Endothelial cell of umbilical vein (primary cell): ENCODE measurements at regions not wholly inside any gene's neighbourhood (a gene's known extent, or its start where the extent isn't known, plus 50 kb on each side); places are given as distances from the start of the nearest gene placed in this dataset.

Experiments
- BruUV-seq: library from RNA; stranded (reverse); fragments of 400-500 nt; replicated peaks from 2 replicates; lab custom pipeline; 2021; lab: Mats Ljungman, UMichigan
- CTCF ChIA-PET: fragments of 300-600, 350-600 bp; sonication (Branson Sonifier 250); formaldehyde crosslinking; loops from one replicate; lab custom pipeline; 2021; ENCODE audit warnings: antibody characterized with exemption, inconsistent platforms; lab: Charles Lee
- POLR2A ChIA-PET: fragments of 300-600, 350-600 bp; sonication (Branson Sonifier 250); formaldehyde crosslinking; loops from one replicate; lab custom pipeline; 2021; ENCODE audit warnings: antibody characterized with exemption, inconsistent platforms; lab: Charles Lee
- DNase-seq: peaks from one replicate; pipeline ENCODE4 v3.0.0-alpha.2; 2011; ENCODE audit warnings: low read depth, low spot score
- FAIRE-seq: peaks from 2 replicates; lab custom pipeline; 2011; peaks lifted over from hg19 to GRCh38; lab: Jason Lieb, UNC
- H2AFZ ChIP-seq: 2 replicates; pipeline ENCODE4 v1.6.0; 2012; ENCODE audit warnings: low read depth, low read length, control low read depth, inconsistent platforms
- H3K27ac ChIP-seq: 2 replicates; pipeline ENCODE4 v1.5.1; 2011; ENCODE audit warnings: low read depth, mild to moderate bottlenecking, control low read depth, low read length, moderate library complexity; ENCODE audit not compliant: insufficient read depth
- H3K27me3 ChIP-seq, 2 experiments: 2 replicates each; pipeline versions ENCODE4 v1.6.0 to v1.6.1; 2011; ENCODE audit warnings: low read length in 2 of 2, mixed read lengths in 1 of 2; ENCODE audit not compliant: control insufficient read depth in 2 of 2, insufficient read depth in 2 of 2
- H3K36me3 ChIP-seq, 2 experiments: 2 replicates in 1 of 2; 3 replicates in 1 of 2; pipeline ENCODE4 v1.5.1; 2011; ENCODE audit warnings: low read length in 2 of 2, mild to moderate bottlenecking in 1 of 2, moderate library complexity in 1 of 2; ENCODE audit not compliant: control insufficient read depth in 2 of 2, insufficient read depth in 2 of 2; ENCODE audit errors: extremely low read depth in 1 of 2
- H3K4me1 ChIP-seq: 3 replicates; pipeline ENCODE4 v1.5.1; 2011; ENCODE audit warnings: mild to moderate bottlenecking, low read length; ENCODE audit not compliant: control insufficient read depth, insufficient read depth; ENCODE audit errors: extremely low read depth
- H3K4me2 ChIP-seq: 2 replicates; pipeline ENCODE4 v1.6.1; 2011; ENCODE audit warnings: low read length, control low read depth, mixed read lengths; ENCODE audit not compliant: insufficient read depth
- H3K4me3 ChIP-seq, 3 experiments: fragments of 200-600 bp in 1 of 3; sonication (generic), shearing (Covaris generic) in 1 of 3; replicated peaks in 1 of 3; 2 replicates each; pipeline ENCODE4 v1.5.1; 2011 to 2016; ENCODE audit warnings: control low read depth in 3 of 3, low read length in 3 of 3, mild to moderate bottlenecking in 2 of 3, inconsistent platforms in 1 of 3, low read depth in 1 of 3, moderate library complexity in 1 of 3; ENCODE audit not compliant: insufficient read depth in 1 of 3
- H3K79me2 ChIP-seq: 2 replicates; pipeline ENCODE4 v1.6.0; 2012; ENCODE audit warnings: low read length, inconsistent platforms; ENCODE audit not compliant: control insufficient read depth, insufficient read depth
- H3K9ac ChIP-seq: replicated peaks from 2 replicates; pipeline ENCODE3; 2011; ENCODE audit warnings: low read length, control low read depth; ENCODE audit not compliant: insufficient read depth; ENCODE audit errors: extremely low read depth
- H3K9me1 ChIP-seq: replicated peaks from 3 replicates; pipeline ENCODE4 v1.6.0; 2011; ENCODE audit warnings: mild to moderate bottlenecking, low read length; ENCODE audit not compliant: control insufficient read depth, insufficient read depth; ENCODE audit errors: extremely low read depth
- H3K9me3 ChIP-seq: replicated peaks from 2 replicates; pipeline ENCODE4 v1.5.1; 2012; ENCODE audit warnings: low read length, inconsistent platforms; ENCODE audit not compliant: control insufficient read depth, insufficient read depth
- H4K20me1 ChIP-seq: replicated peaks from 2 replicates; pipeline ENCODE3; 2011; ENCODE audit warnings: mild to moderate bottlenecking, low read length; ENCODE audit not compliant: control insufficient read depth, insufficient read depth; ENCODE audit errors: extremely low read depth
- EZH2 ChIP-seq: IDR thresholded peaks from 2 replicates; pipeline ENCODE4 v1.6.1; 2012; ENCODE audit warnings: borderline replicate concordance, low read depth, mild to moderate bottlenecking, moderate library complexity, low read length, inconsistent platforms; ENCODE audit not compliant: severe bottlenecking
- FOS ChIP-seq: IDR thresholded peaks from 2 replicates; pipeline ENCODE4 v1.6.1; 2011; ENCODE audit warnings: mild to moderate bottlenecking, low read length, moderate library complexity, borderline replicate concordance; ENCODE audit not compliant: insufficient read depth
- GATA2 ChIP-seq: IDR thresholded peaks from 2 replicates; pipeline ENCODE4 v1.7.0; 2011; ENCODE audit warnings: low read depth, mild to moderate bottlenecking, moderate library complexity, mixed read lengths, low read length; ENCODE audit not compliant: insufficient read length, insufficient read depth
- JUN ChIP-seq: IDR thresholded peaks from 2 replicates; pipeline ENCODE4 v1.6.1; 2011; ENCODE audit warnings: borderline replicate concordance, low read depth; ENCODE audit not compliant: insufficient read length, insufficient read depth
- MYC ChIP-seq: IDR thresholded peaks from one replicate; pipeline ENCODE4 v1.6.1; 2011; ENCODE audit warnings: mild to moderate bottlenecking, low read depth, low read length
- POLR2A ChIP-seq: IDR thresholded peaks from 2 replicates; pipeline ENCODE4 v1.6.1; 2012; ENCODE audit warnings: low read depth, mild to moderate bottlenecking, control low read depth, low read length
- POLR2AphosphoS5 ChIP-seq: IDR thresholded peaks from 2 replicates; pipeline ENCODE4 v1.6.1; 2012; ENCODE audit warnings: low read depth, mild to moderate bottlenecking, control low read depth, low read length, moderate library complexity; ENCODE audit not compliant: insufficient read depth
- dilution Hi-C: fragments of 300-500 bp; cut with MboI; formaldehyde crosslinking; loops from one replicate; pipeline ENCODE4 v1.15.0; 2019; ENCODE audit warnings: low sequenced_read_pairs; ENCODE audit not compliant: extremely low pct_ligation_motif_present
- intact Hi-C: fragments of 100-400 bp; cut with micrococcal nuclease; formaldehyde crosslinking; loops from one replicate; pipeline ENCODE4 v1.10.0; 2022
- TF ChIP-seq, protein P1 (sequence below): IDR thresholded peaks from 2 replicates; pipeline ENCODE4 v1.6.1; 2011; ENCODE audit not compliant: insufficient read depth, insufficient read length
- TF ChIP-seq, protein P2 (sequence below), 2 donors: IDR thresholded peaks; 1 replicate in 1 of 2; 2 replicates in 1 of 2; pipeline ENCODE4 v1.5.1; 2011; ENCODE audit warnings: low read length in 2 of 2, mild to moderate bottlenecking in 2 of 2, moderate library complexity in 2 of 2, control low read depth in 1 of 2, inconsistent platforms in 1 of 2, low read depth in 1 of 2; ENCODE audit not compliant: insufficient read depth in 1 of 2; ENCODE audit errors: extremely low read depth in 1 of 2

DNA sequence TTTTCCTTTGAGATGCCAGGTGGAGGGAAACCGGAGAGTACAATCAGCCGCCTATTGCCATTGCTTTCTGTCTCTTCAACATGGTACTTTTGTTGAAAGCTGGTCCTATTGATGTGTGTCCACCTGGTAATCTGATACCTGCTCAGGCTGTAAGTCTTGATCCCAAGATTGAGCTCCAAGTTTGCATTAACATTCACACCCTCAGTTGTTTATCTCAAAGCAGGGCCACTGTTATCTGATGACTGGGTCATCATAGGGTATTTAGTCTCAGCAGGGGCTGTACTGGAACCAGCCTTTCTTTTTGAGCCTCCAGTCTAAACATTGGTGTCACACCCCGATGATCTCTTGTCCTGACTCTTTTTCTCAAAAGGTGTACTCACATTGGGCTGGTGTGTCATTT, 370.3 kb upstream of the TOM1L1 start:
- no TSS peak for BruUV-seq
- Histone ChIP-seq H3K79me2 (no peaks in the 10 kb centered on the region), H3K4me2 (no peak overlapping the region), H3K9me1 (no peaks in the 10 kb centered on the region), H3K4me3 (no peak overlapping the region), H3K9ac (no peak overlapping the region), H4K20me1 (no peaks in the 10 kb centered on the region), H3K9me3 (peaks cover 2% of the 10 kb centered on the region), H3K36me3 (no peaks in the 10 kb centered on the region), H3K27me3 (no peaks in the 10 kb centered on the region), H2AFZ (no peak overlapping the region), H3K27ac (no peak overlapping the region), H3K4me1 (no peaks in the 10 kb centered on the region)
- intact Hi-C loops, result no loop called here
- ChIA-PET POLR2A (no interaction called here), CTCF (no interaction called here)
- FAIRE-seq (no peak), DNase-seq (no peak)
- dilution Hi-C loops, result no loop called here
- TF ChIP-seq, protein P1, sequence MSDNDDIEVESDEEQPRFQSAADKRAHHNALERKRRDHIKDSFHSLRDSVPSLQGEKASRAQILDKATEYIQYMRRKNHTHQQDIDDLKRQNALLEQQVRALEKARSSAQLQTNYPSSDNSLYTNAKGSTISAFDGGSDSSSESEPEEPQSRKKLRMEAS, result no peak

DNA sequence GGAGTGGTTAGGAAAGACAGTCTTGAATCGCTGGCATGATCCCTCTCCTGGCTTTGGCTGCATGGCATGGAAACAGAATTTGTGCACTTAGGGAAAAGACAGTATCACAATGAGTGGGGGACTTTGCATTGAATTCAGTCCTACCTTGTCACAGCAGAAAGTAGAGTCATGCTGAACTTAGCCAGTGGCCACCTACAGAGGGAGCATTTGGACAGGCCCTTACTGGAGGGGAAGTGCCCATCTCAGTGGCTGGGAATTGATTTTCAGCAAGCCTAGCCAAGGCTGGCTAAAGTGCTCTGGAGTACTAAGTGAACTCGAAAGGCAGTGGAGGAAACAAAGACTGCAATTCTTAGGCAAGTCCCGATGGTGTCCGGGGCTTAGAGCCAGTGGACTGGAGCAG, 364.3 kb upstream of the TOM1L1 start:
- Histone ChIP-seq H3K4me2 (no peak overlapping the region), H3K79me2 (no peaks in the 10 kb centered on the region), H4K20me1 (no peaks in the 10 kb centered on the region), H3K9ac (no peak overlapping the region), H3K27me3 (no peaks in the 10 kb centered on the region), H3K9me3 (no peaks in the 10 kb centered on the region), H3K36me3 (no peaks in the 10 kb centered on the region), H3K9me1 (no peaks in the 10 kb centered on the region), H3K4me1 (no peaks in the 10 kb centered on the region), H3K4me3 (no peak overlapping the region), H3K27ac (no peak overlapping the region), H2AFZ (no peak overlapping the region)
- POLR2A ChIA-PET, result no interaction called here
- no TSS peak for BruUV-seq
- no peak for FAIRE-seq
- no peak for DNase-seq
- intact Hi-C loops (no loop called here), dilution Hi-C loops (no loop called here)
- TF ChIP-seq MYC (no peak), GATA2 (no peak), EZH2 (no peak), POLR2A (no peak), POLR2AphosphoS5 (no peak), JUN (no peak), FOS (no peak)
- TF ChIP-seq, protein P1, result no peak
- TF ChIP-seq, protein P2, sequence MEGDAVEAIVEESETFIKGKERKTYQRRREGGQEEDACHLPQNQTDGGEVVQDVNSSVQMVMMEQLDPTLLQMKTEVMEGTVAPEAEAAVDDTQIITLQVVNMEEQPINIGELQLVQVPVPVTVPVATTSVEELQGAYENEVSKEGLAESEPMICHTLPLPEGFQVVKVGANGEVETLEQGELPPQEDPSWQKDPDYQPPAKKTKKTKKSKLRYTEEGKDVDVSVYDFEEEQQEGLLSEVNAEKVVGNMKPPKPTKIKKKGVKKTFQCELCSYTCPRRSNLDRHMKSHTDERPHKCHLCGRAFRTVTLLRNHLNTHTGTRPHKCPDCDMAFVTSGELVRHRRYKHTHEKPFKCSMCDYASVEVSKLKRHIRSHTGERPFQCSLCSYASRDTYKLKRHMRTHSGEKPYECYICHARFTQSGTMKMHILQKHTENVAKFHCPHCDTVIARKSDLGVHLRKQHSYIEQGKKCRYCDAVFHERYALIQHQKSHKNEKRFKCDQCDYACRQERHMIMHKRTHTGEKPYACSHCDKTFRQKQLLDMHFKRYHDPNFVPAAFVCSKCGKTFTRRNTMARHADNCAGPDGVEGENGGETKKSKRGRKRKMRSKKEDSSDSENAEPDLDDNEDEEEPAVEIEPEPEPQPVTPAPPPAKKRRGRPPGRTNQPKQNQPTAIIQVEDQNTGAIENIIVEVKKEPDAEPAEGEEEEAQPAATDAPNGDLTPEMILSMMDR (IDR thresholded peaks at IDR 0.05; ENCODE audit: extremely low read depth in 1 of 2, insufficient read depth in 1 of 2, low read depth in 1 of 2, low read length in 2 of 2), result no peak
- CTCF ChIA-PET, result no interaction called here
